K562 (cell line): ENCODE measurements at regions not wholly inside any gene's neighbourhood (a gene's known extent, or its start where the extent isn't known, plus 50 kb on each side); places are given as distances from the start of the nearest gene placed in this dataset.

Experiments used
- ATAC-seq: fragments of 200-7000 bp; cut with Tn5 transposase; 3 replicates; pipeline ENCODE4 v1.9.1; 2020; ENCODE audit warnings: moderate library complexity
- BruUV-seq: library from RNA; stranded (reverse); fragments of 400-500 nt; replicated peaks from 2 replicates; lab custom pipeline; 2021; lab: Mats Ljungman, UMichigan
- CTCF ChIA-PET: fragments of 300-600 bp; formaldehyde crosslinking; extraction: SDS; loops from one replicate; lab custom pipeline; 2021; ENCODE audit warnings: low intra/inter-chr PET ratio; lab: Yijun Ruan, JAX
- POLR2A ChIA-PET: fragments of 300-600, 350-650 bp; sonication (Branson Sonifier 250); formaldehyde crosslinking; extraction: SDS; loops from one replicate; lab custom pipeline; 2021; ENCODE audit warnings: antibody characterized with exemption, inconsistent platforms; lab: Yijun Ruan, JAX
- DNase-seq, 4 experiments: peaks; one replicate each; pipeline versions ENCODE4 v3.0.0 to v3.0.0-alpha.2; 2011 to 2018; ENCODE audit warnings: low spot score in 3 of 4, mixed read lengths in 3 of 4; ENCODE audit errors: extremely low read depth in 1 of 4
- FAIRE-seq: peaks from 2 replicates; lab custom pipeline; 2011; peaks lifted over from hg19 to GRCh38; lab: Jason Lieb, UNC
- H2AFZ ChIP-seq: 2 replicates; pipeline ENCODE4 v1.6.0; 2011; ENCODE audit warnings: low read depth, low read length, control low read depth, inconsistent platforms
- H3K27ac ChIP-seq: fragments of 200-600 bp; 3 replicates; pipeline ENCODE4 v1.8.0; 2011; ENCODE audit warnings: low read depth, mild to moderate bottlenecking, control low read depth, inconsistent platforms, low read length, moderate library complexity, mixed read lengths; ENCODE audit errors: extremely low read depth
- H3K27me3 ChIP-seq, 2 experiments: fragments of 300-600 bp in 1 of 2; 2 replicates in 1 of 2; 3 replicates in 1 of 2; pipeline versions ENCODE4 v1.6.0 to v1.8.0; 2011; ENCODE audit warnings: inconsistent platforms in 2 of 2, low read length in 2 of 2, mild to moderate bottlenecking in 1 of 2, mixed read lengths in 1 of 2, moderate library complexity in 1 of 2; ENCODE audit not compliant: control insufficient read depth in 2 of 2, insufficient read depth in 2 of 2
- H3K36me3 ChIP-seq: fragments of 300-600 bp; 3 replicates; pipeline ENCODE4 v1.8.0; 2011; ENCODE audit warnings: mild to moderate bottlenecking, low read length, inconsistent platforms; ENCODE audit not compliant: control insufficient read depth, insufficient read depth
- H3K4me1 ChIP-seq, 2 experiments: fragments of 200-600 bp in 1 of 2; replicated peaks in 1 of 2; 2 replicates in 1 of 2; 3 replicates in 1 of 2; pipeline versions ENCODE4 v1.5.1 to v1.8.0; 2011; ENCODE audit warnings: inconsistent platforms in 2 of 2, low read length in 2 of 2, mild to moderate bottlenecking in 1 of 2, mixed read lengths in 1 of 2, moderate library complexity in 1 of 2; ENCODE audit not compliant: control insufficient read depth in 2 of 2, insufficient read depth in 2 of 2
- H3K4me2 ChIP-seq: 2 replicates; pipeline ENCODE4 v1.6.1; 2011; ENCODE audit warnings: low read length, control low read depth, inconsistent platforms, mixed read lengths; ENCODE audit not compliant: insufficient read depth
- H3K4me3 ChIP-seq: fragments of 200-600 bp; sonication (generic), shearing (Covaris generic); 2 replicates; pipeline ENCODE4 v1.5.1; 2016; ENCODE audit warnings: control low read depth, inconsistent platforms
- H3K79me2 ChIP-seq: fragments of 200-600 bp; 3 replicates; pipeline ENCODE4 v1.8.0; 2011; ENCODE audit warnings: low read length, inconsistent platforms; ENCODE audit not compliant: control insufficient read depth, insufficient read depth
- H3K9ac ChIP-seq, 2 experiments: 2 replicates each; pipeline versions ENCODE4 v1.6.0 to v1.6.1; 2011; ENCODE audit warnings: low read depth in 2 of 2, low read length in 2 of 2, control low read depth in 1 of 2, inconsistent platforms in 1 of 2, mild to moderate bottlenecking in 1 of 2, mixed read lengths in 1 of 2; ENCODE audit not compliant: insufficient read depth in 1 of 2
- H3K9me1 ChIP-seq: one replicate; pipeline ENCODE4 v1.6.0; 2011; ENCODE audit warnings: inconsistent platforms, mild to moderate bottlenecking, low read length, moderate library complexity; ENCODE audit not compliant: control insufficient read depth, insufficient read depth
- H3K9me3 ChIP-seq: replicated peaks from 2 replicates; pipeline ENCODE4 v1.5.1; 2011; ENCODE audit warnings: low read depth, low read length, inconsistent platforms; ENCODE audit not compliant: control insufficient read depth, insufficient read depth
- H4K20me1 ChIP-seq: replicated peaks from 2 replicates; pipeline ENCODE4 v1.6.1; 2011; ENCODE audit warnings: low read length, inconsistent platforms, mixed read lengths; ENCODE audit not compliant: control insufficient read depth, insufficient read depth
- BHLHE40 ChIP-seq: IDR thresholded peaks from 2 replicates; pipeline ENCODE4 v1.6.1; 2011; ENCODE audit warnings: low read length, improper control_type of control experiment
- FIP1L1 ChIP-seq: fragments of 200-400 bp; formaldehyde crosslinking; IDR thresholded peaks from 2 replicates; pipeline ENCODE4 v1.6.1; 2018; ENCODE audit warnings: mild to moderate bottlenecking, low read depth, low read length; ENCODE audit not compliant: poor library complexity, severe bottlenecking
- FOXJ2 ChIP-seq: fragments of 200-800 bp; sonication (Bioruptor generic); IDR thresholded peaks from 2 replicates; pipeline ENCODE4 v1.6.1; 2016; ENCODE audit warnings: missing genetic modification characterization, missing compliant biosample characterization
- GTF2E2 ChIP-seq: fragments of 200-800 bp; sonication (Bioruptor generic); IDR thresholded peaks from 2 replicates; pipeline ENCODE4 v1.6.1; 2016; ENCODE audit warnings: missing genetic modification characterization, missing compliant biosample characterization
- HBP1 ChIP-seq: fragments of 450-650 bp; formaldehyde crosslinking; IDR thresholded peaks from 2 replicates; pipeline ENCODE4 v1.4.0; 2022; ENCODE audit warnings: missing genetic modification characterization
- HDAC6 ChIP-seq: IDR thresholded peaks from 2 replicates; pipeline ENCODE4 v1.6.1; 2012; ENCODE audit warnings: low read depth, mild to moderate bottlenecking, control low read depth, inconsistent platforms, low read length, moderate library complexity
- HSF4 ChIP-seq: fragments of 250-450 bp; sonication (Bioruptor Pico); IDR thresholded peaks from 2 replicates; pipeline ENCODE4 v2.1.2; 2022; ENCODE audit warnings: mild to moderate bottlenecking, moderate library complexity, borderline replicate concordance
- MTA2 ChIP-seq: fragments of 450-650 bp; IDR thresholded peaks from 2 replicates; pipeline ENCODE4 v1.6.1; 2016; ENCODE audit warnings: low read depth
- NCOA2 ChIP-seq, 2 experiments: fragments of 450-650 bp; IDR thresholded peaks; 2 replicates each; pipeline ENCODE4 v1.6.1; 2018; ENCODE audit warnings: mild to moderate bottlenecking in 2 of 2, moderate library complexity in 1 of 2; ENCODE audit not compliant: partially characterized antibody in 2 of 2
- NFXL1 ChIP-seq: fragments of 450-650 bp; formaldehyde crosslinking; IDR thresholded peaks from 2 replicates; pipeline ENCODE4 v1.4.0; 2021; ENCODE audit warnings: mild to moderate bottlenecking
- PTTG1 ChIP-seq: fragments of 450-650 bp; IDR thresholded peaks from 2 replicates; pipeline ENCODE4 v1.6.1; 2016; ENCODE audit warnings: low read depth, mild to moderate bottlenecking, missing genetic modification characterization, missing compliant biosample characterization
- RB1 ChIP-seq: fragments of 450-650 bp; IDR thresholded peaks from 2 replicates; pipeline ENCODE4 v1.6.1; 2017; ENCODE audit warnings: low read depth, mild to moderate bottlenecking
- RFX1 ChIP-seq: fragments of 450-650 bp; IDR thresholded peaks from 2 replicates; pipeline ENCODE4 v1.6.1; 2016; ENCODE audit warnings: mild to moderate bottlenecking, moderate library complexity
- TCFL5 ChIP-seq: fragments of 250-450 bp; sonication (Bioruptor Pico); conservative IDR thresholded peaks from 2 replicates; pipeline ENCODE4 v1.6.1; 2021; ENCODE audit warnings: mild to moderate bottlenecking, moderate library complexity, matching md5 sums
- TFAP4 ChIP-seq: sonication (generic); formaldehyde crosslinking; IDR thresholded peaks from 2 replicates; pipeline ENCODE4 v1.8.0; 2022; ENCODE audit warnings: missing genetic modification reagents, mild to moderate bottlenecking, moderate library complexity, borderline replicate concordance
- ZKSCAN1 ChIP-seq: fragments of 150-350 bp; IDR thresholded peaks from 2 replicates; pipeline ENCODE4 v1.6.1; 2016; ENCODE audit warnings: low read depth, low read length
- WGBS: fragments of 100-300 bp; shearing (Covaris generic); methylation state at CpG from one replicate; pipeline ENCODE4 v1.1.6; 2016; ENCODE audit warnings: low coverage, mixed read lengths; ENCODE audit not compliant: insufficient coverage; ENCODE audit errors: missing lambda C conversion rate; 5-methylcytosine and 5-hydroxymethylcytosine counted together
- in situ Hi-C: fragments of 300-500 bp; cut with MboI; formaldehyde crosslinking; loops from 4 replicates; pipeline ENCODE4 v1.15.0; 2018; ENCODE audit warnings: inconsistent platforms, mixed read lengths
- intact Hi-C: fragments of 100-400 bp; cut with micrococcal nuclease; formaldehyde crosslinking; loops from 2 replicates; pipeline ENCODE4 v1.14.2; 2022
- TF ChIP-seq, protein P1 (sequence below): sonication (generic); formaldehyde crosslinking; IDR thresholded peaks from 2 replicates; pipeline ENCODE4 v1.8.1; 2023; ENCODE audit warnings: missing genetic modification reagents, mild to moderate bottlenecking, borderline replicate concordance

GRCh38 chr3:4015426-4015825 lies 216.2 kb downstream of the LRRN1 start (continued):
- TF ChIP-seq HBP1 (CRISPR knock-in tag) (no peak), TCFL5 (CRISPR knock-in tag) (no peak), FOXJ2 (tag) (no peak), TFAP4 (no peak), MTA2 (no peak), BHLHE40 (no peak), HSF4 (CRISPR knock-in tag) (no peak), RFX1 (no peak), FIP1L1 (no peak), HDAC6 (no peak), ZKSCAN1 (no peak)
- TF ChIP-seq, all 486 proteins: peak for 0

- FAIRE-seq = no peak
- in situ Hi-C loops = no loop called here
- 11% methylated on average over 1 of the region's 1 CpG for WGBS
- TF ChIP-seq, protein P1, sequence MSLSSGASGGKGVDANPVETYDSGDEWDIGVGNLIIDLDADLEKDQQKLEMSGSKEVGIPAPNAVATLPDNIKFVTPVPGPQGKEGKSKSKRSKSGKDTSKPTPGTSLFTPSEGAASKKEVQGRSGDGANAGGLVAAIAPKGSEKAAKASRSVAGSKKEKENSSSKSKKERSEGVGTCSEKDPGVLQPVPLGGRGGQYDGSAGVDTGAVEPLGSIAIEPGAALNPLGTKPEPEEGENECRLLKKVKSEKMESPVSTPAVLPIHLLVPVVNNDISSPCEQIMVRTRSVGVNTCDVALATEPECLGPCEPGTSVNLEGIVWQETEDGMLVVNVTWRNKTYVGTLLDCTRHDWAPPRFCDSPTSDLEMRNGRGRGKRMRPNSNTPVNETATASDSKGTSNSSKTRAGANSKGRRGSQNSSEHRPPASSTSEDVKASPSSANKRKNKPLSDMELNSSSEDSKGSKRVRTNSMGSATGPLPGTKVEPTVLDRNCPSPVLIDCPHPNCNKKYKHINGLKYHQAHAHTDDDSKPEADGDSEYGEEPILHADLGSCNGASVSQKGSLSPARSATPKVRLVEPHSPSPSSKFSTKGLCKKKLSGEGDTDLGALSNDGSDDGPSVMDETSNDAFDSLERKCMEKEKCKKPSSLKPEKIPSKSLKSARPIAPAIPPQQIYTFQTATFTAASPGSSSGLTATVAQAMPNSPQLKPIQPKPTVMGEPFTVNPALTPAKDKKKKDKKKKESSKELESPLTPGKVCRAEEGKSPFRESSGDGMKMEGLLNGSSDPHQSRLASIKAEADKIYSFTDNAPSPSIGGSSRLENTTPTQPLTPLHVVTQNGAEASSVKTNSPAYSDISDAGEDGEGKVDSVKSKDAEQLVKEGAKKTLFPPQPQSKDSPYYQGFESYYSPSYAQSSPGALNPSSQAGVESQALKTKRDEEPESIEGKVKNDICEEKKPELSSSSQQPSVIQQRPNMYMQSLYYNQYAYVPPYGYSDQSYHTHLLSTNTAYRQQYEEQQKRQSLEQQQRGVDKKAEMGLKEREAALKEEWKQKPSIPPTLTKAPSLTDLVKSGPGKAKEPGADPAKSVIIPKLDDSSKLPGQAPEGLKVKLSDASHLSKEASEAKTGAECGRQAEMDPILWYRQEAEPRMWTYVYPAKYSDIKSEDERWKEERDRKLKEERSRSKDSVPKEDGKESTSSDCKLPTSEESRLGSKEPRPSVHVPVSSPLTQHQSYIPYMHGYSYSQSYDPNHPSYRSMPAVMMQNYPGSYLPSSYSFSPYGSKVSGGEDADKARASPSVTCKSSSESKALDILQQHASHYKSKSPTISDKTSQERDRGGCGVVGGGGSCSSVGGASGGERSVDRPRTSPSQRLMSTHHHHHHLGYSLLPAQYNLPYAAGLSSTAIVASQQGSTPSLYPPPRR (CRISPR knock-in tag) = no peak
- TF ChIP-seq RB1 = no peak
- no peak for TF ChIP-seq GTF2E2 (tag)
- TF ChIP-seq PTTG1 (tag) = no peak
- no peak for TF ChIP-seq NCOA2 (IDR thresholded peaks at IDR 0.05; ENCODE audit: partially characterized antibody in 2 of 2)
- no peak for TF ChIP-seq NFXL1 (CRISPR knock-in tag)
These were observed 220.3 kb downstream of the LRRN1 start for GRCh38 chr3:4019501-4019900.

More at GRCh38 chr3:4019501-4019900, 220.3 kb downstream of the LRRN1 start:
- no peak for DNase-seq
- no peaks in the 10 kb centered on the region for H3K4me1 ChIP-seq
- H3K9ac ChIP-seq = no peak overlapping the region
- H2AFZ ChIP-seq = no peak overlapping the region
- no peaks in the 10 kb centered on the region for H3K36me3 ChIP-seq
- H3K4me2 ChIP-seq = no peak overlapping the region
- H3K27ac ChIP-seq = no peak overlapping the region
- H3K79me2 ChIP-seq = no peaks in the 10 kb centered on the region
- no peaks in the 10 kb centered on the region for H3K9me3 ChIP-seq
- no peaks in the 10 kb centered on the region for H3K27me3 ChIP-seq
- ChIA-PET POLR2A (no interaction called here), CTCF (no interaction called here)
- H3K4me3 ChIP-seq = no peak overlapping the region
- H4K20me1 ChIP-seq = no peaks in the 10 kb centered on the region
- no peak for ATAC-seq
- intact Hi-C loops = no loop called here
- no peaks in the 10 kb centered on the region for H3K9me1 ChIP-seq
- BruUV-seq = no TSS peak
